Neural progenitor cell (in vitro differentiated cells): ENCODE measurements at regions not wholly inside any gene's neighbourhood (a gene's known extent, or its start where the extent isn't known, plus 50 kb on each side); places are given as distances from the start of the nearest gene placed in this dataset.
"Not testable (repeated sequence)": the region's sequence is repeated elsewhere in the genome, so short reads cannot be mapped to it uniquely, and the experiment has no call there.

Experiments used
- DNase-seq: peaks from one replicate; pipeline ENCODE4 v3.0.0-alpha.2; 2016; ENCODE audit warnings: low spot score
- H2AFZ ChIP-seq: fragments of 200-600 bp; sonication (generic); replicated peaks from 2 replicates; pipeline ENCODE4 v1.6.1; 2016; ENCODE audit warnings: antibody characterized with exemption
- H3F3A ChIP-seq: fragments of 200-600 bp; sonication (generic); 2 replicates; pipeline ENCODE4 v1.6.1; 2016; ENCODE audit warnings: antibody characterized with exemption, low read depth
- H3K27ac ChIP-seq: fragments of 200-600 bp; sonication (generic); 2 replicates; pipeline ENCODE4 v1.5.1; 2016; ENCODE audit warnings: mild to moderate bottlenecking
- H3K27me3 ChIP-seq: fragments of 200-600 bp; sonication (generic); 2 replicates; pipeline ENCODE4 v1.6.1; 2016; ENCODE audit warnings: mild to moderate bottlenecking, moderate library complexity
- H3K36me3 ChIP-seq: fragments of 200-600 bp; sonication (generic); 2 replicates; pipeline ENCODE4 v1.5.1; 2016
- H3K4me1 ChIP-seq: fragments of 200-600 bp; sonication (generic); 2 replicates; pipeline ENCODE4 v1.6.1; 2016; ENCODE audit warnings: mixed run types
- H3K4me2 ChIP-seq: fragments of 200-600 bp; sonication (generic); 2 replicates; pipeline ENCODE4 v1.6.1; 2016
- H3K4me3 ChIP-seq: fragments of 200-600 bp; sonication (generic); 2 replicates; pipeline ENCODE4 v1.5.1; 2016
- H3K79me2 ChIP-seq: fragments of 200-600 bp; sonication (generic); 2 replicates; pipeline ENCODE4 v1.6.1; 2016; ENCODE audit warnings: low read depth
- H3K9ac ChIP-seq: fragments of 200-600 bp; sonication (generic); 2 replicates; pipeline ENCODE4 v1.6.1; 2016
- H3K9me3 ChIP-seq: fragments of 200-600 bp; sonication (generic); 2 replicates; pipeline ENCODE4 v1.5.1; 2016; ENCODE audit warnings: low read depth
- H4K20me1 ChIP-seq: fragments of 200-600 bp; sonication (generic); 2 replicates; pipeline ENCODE4 v1.6.1; 2016; ENCODE audit warnings: low read depth
- H3K27ac Mint-ChIP-seq: 3 replicates; pipeline ENCODE4 v1.8.0; 2021; ENCODE audit warnings: mixed read lengths
- H3K27me3 Mint-ChIP-seq: 2 replicates; pipeline ENCODE4 v1.8.0; 2022; ENCODE audit warnings: low read depth, mild to moderate bottlenecking, inconsistent platforms, moderate library complexity, mixed read lengths; ENCODE audit not compliant: insufficient read depth
- H3K36me3 Mint-ChIP-seq: 3 replicates; pipeline ENCODE4 v1.8.0; 2021; ENCODE audit warnings: mixed read lengths
- H3K4me1 Mint-ChIP-seq: 3 replicates; pipeline ENCODE4 v1.8.0; 2021; ENCODE audit warnings: mixed read lengths
- H3K4me3 Mint-ChIP-seq: 3 replicates; pipeline ENCODE4 v1.8.0; 2021; ENCODE audit warnings: mild to moderate bottlenecking, moderate library complexity, mixed read lengths
- H3K9me3 Mint-ChIP-seq: 3 replicates; pipeline ENCODE4 v1.8.0; 2020; ENCODE audit warnings: mixed read lengths

DNA sequence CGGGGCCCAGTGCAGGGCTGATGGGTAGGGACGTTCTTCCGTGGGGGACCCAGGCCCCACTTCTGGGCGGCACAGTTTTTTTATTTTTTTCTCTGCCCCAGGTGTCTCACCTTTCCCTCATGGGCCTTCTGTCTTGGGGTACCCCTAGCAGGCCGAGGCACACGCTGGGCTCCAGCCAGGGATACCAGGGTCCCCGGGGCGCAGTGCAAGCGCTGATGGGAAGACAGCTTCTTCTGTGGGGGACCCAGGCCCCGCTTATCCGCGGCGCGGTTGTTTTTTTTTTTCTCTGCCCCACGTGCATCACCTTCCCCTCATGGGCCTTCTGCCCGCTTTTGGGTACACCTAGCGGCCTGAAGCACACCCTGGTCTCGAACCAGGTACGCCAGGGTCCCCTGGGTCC, 1481.0 kb upstream of the TPTE start:
- not testable (repeated sequence) for H4K20me1 ChIP-seq, H3K9me3 ChIP-seq, H3K9ac ChIP-seq, H3F3A ChIP-seq, H2AFZ ChIP-seq, H3K4me2 ChIP-seq, H3K4me1 ChIP-seq, H3K4me3 Mint-ChIP-seq, H3K27ac Mint-ChIP-seq, H3K27me3 ChIP-seq, H3K9me3 Mint-ChIP-seq, H3K27me3 Mint-ChIP-seq, H3K79me2 ChIP-seq, H3K36me3 ChIP-seq, H3K36me3 Mint-ChIP-seq, H3K4me1 Mint-ChIP-seq, H3K4me3 ChIP-seq, H3K27ac ChIP-seq, DNase-seq

DNA sequence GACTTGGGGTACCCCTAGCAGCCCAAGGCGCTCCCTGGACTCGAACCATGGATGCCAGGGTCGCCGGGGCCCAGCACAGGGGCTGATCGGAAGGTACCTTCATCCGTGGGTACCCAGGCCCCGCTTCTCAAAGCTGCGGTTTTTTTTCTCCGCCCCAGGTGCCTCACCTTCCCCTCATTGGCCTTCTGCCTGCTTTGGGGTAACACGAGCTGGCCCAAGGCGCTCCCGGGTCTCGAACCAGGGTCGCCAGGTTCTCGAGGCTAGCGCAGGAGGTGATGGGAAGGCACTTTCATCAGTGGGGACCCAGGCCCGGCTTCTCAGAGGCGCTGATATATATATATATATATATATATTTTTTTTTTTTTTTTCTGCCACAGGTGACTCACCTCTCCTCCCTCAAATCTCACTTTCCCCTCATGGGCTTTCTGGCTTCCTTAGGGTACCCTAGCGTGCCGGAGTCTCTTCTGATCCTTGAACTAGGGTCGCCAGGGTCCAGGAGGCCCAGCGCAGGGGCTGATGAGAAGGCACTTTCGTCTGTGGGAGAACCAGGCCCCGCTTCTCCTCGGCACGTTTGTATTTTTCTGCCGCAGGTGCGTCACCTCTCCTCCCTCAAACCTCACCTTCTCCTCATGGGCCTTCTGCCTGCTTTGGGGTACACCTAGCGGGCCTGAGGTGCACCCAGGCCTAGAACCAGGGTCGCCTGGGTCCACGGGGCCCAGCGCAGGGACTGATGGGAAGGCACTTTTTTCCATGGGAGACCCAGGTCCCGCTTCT, 1480.0 kb upstream of the TPTE start:
- H3K4me1 Mint-ChIP-seq, H3K27ac Mint-ChIP-seq: not testable (repeated sequence)

DNA sequence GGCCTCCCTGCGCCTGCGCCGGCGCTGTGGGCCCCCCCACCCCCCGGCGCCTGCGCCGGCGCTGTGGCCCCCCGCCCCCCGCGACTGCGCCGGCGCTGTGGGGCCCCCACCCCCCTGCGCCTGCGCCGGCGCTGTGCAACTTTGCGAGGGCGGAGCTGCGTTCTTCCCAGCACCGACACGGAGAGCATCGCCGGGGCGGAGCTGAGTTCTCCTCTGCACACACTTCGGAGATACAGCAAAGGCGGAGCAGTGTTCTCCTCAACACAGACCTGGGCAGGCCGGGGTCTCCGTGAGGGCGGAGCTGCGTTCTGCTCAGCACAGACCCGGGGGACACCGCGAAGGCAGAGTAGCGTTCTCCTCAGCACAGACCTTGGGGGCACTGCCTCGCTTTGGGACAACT, 1478.3 kb upstream of the TPTE start:
- not testable (repeated sequence) for DNase-seq, H3K4me1 Mint-ChIP-seq, H3F3A ChIP-seq, H3K27ac ChIP-seq, H3K9me3 ChIP-seq, H3K27ac Mint-ChIP-seq, H3K4me2 ChIP-seq, H3K4me3 Mint-ChIP-seq, H4K20me1 ChIP-seq, H2AFZ ChIP-seq, H3K9ac ChIP-seq, H3K9me3 Mint-ChIP-seq, H3K36me3 Mint-ChIP-seq, H3K36me3 ChIP-seq, H3K4me3 ChIP-seq, H3K27me3 Mint-ChIP-seq, H3K27me3 ChIP-seq, H3K4me1 ChIP-seq, H3K79me2 ChIP-seq

More for the DNA sequence above, 1480.0 kb upstream of the TPTE start:
- not testable (repeated sequence) for H3K36me3 Mint-ChIP-seq, H3K4me1 ChIP-seq, H3K4me2 ChIP-seq, H3K27me3 Mint-ChIP-seq, H4K20me1 ChIP-seq, H3K4me3 Mint-ChIP-seq, H3K9me3 ChIP-seq, H3K9me3 Mint-ChIP-seq, H3K36me3 ChIP-seq, H3K9ac ChIP-seq, DNase-seq, H2AFZ ChIP-seq, H3K79me2 ChIP-seq, H3K27ac ChIP-seq, H3K27me3 ChIP-seq, H3K4me3 ChIP-seq, H3F3A ChIP-seq

DNA sequence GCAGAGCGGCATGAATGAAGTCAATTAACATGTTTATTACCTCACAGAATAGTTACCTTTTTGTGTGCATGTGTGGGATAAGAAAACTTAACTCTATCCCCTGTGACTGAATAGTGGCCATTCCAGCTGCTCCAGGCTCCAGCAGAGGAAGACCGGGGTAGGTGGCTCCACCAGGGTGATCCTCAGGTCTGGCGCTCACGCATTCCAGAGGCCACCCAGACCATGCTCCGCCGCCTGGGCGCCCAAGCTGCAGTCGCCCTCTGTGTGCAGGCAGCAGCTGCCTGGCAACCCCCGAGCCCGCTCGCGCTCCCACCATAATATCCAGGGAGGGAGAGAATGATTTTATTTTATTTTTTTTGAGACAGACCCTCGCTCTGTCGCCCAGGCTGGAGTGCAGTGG, 1474.5 kb upstream of the TPTE start:
- not testable (repeated sequence) for H4K20me1 ChIP-seq, H3K36me3 Mint-ChIP-seq, DNase-seq, H3K79me2 ChIP-seq, H3K4me3 ChIP-seq, H3K27ac Mint-ChIP-seq, H2AFZ ChIP-seq, H3K4me1 Mint-ChIP-seq, H3K27ac ChIP-seq, H3K4me3 Mint-ChIP-seq, H3K4me1 ChIP-seq, H3K4me2 ChIP-seq, H3K36me3 ChIP-seq, H3F3A ChIP-seq, H3K27me3 Mint-ChIP-seq, H3K27me3 ChIP-seq, H3K9me3 ChIP-seq, H3K9me3 Mint-ChIP-seq, H3K9ac ChIP-seq

DNA sequence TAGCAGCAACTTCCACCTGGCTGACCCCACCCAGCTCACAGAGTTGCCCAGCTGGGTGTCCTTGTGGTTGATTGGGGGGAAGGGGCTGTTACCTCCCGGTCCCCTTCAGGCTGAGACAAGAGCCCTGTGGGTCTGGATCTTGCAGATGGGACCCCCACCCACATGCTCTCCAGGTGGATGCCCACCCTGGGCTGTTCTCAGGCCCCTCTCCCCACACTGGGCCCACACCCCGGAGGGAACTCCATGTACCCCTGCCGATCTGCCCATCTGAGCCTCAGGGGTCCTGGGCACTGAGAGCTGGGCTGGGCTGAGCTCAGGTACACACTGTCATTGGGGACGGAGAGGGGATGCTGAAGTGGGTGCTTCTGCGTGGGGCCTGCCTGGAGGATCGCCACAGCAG, 1453.9 kb upstream of the TPTE start:
- not testable (repeated sequence) for H3K4me3 ChIP-seq, H3K36me3 Mint-ChIP-seq, H3K27ac ChIP-seq, H3K9ac ChIP-seq, H4K20me1 ChIP-seq, H3K9me3 Mint-ChIP-seq, H2AFZ ChIP-seq, DNase-seq, H3F3A ChIP-seq, H3K9me3 ChIP-seq, H3K79me2 ChIP-seq, H3K27ac Mint-ChIP-seq, H3K4me2 ChIP-seq, H3K27me3 Mint-ChIP-seq, H3K4me1 Mint-ChIP-seq, H3K36me3 ChIP-seq, H3K4me1 ChIP-seq, H3K4me3 Mint-ChIP-seq, H3K27me3 ChIP-seq

DNA sequence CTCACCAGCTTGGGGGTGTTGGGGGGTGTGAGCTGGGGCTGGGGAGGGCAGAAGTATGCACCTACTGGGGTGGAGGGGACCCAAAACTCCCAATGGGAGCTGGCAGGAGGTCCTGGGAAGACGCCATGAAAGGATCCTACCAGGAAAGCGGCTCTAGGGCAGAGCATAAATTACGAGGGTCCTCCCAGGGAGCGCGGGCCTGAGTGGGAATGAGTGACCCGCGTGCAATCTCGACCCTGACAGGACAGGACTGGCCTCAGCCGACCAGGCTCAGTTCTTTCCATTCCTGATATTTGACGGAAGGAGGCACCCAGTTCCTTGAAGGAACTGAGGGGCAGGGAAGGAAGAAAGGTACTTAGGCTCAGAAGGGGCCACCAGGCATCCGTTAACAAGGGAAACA, 1452.8 kb upstream of the TPTE start:
- not testable (repeated sequence) for H3K4me1 Mint-ChIP-seq, H3K4me2 ChIP-seq, H3K27ac ChIP-seq, H3K27me3 Mint-ChIP-seq, H3F3A ChIP-seq, H3K36me3 Mint-ChIP-seq, H3K27ac Mint-ChIP-seq, H3K36me3 ChIP-seq, H3K4me1 ChIP-seq, H2AFZ ChIP-seq, H3K9me3 Mint-ChIP-seq, H3K27me3 ChIP-seq, H3K9ac ChIP-seq, DNase-seq, H4K20me1 ChIP-seq, H3K9me3 ChIP-seq, H3K4me3 ChIP-seq, H3K79me2 ChIP-seq, H3K4me3 Mint-ChIP-seq

DNA sequence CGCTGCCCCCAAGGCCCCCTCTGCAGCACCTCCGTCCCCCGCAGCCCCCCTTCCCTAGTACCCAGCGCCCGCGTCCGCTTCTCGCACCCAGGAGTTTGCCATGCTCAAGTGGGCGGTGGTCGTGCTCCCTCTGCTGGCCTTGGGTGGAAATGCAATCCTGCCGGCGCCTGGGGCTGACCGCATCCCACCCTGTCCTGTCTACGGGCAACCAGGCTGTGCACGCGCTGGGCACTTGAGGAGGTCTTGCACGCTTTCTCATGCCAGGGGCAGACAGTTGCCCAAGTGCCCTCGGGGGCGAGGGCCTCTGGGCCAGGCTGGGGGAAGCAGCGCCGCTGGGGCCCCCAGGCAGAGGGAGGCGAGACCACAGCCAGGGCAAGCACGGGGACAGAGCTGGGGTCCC, 1450.7 kb upstream of the TPTE start:
- H3F3A ChIP-seq, H3K27me3 ChIP-seq, H2AFZ ChIP-seq, H3K4me3 Mint-ChIP-seq, H4K20me1 ChIP-seq, H3K4me3 ChIP-seq, H3K27ac Mint-ChIP-seq, H3K4me2 ChIP-seq, H3K9me3 ChIP-seq, H3K36me3 Mint-ChIP-seq, H3K79me2 ChIP-seq, H3K4me1 ChIP-seq, H3K4me1 Mint-ChIP-seq, H3K36me3 ChIP-seq, DNase-seq, H3K27ac ChIP-seq, H3K27me3 Mint-ChIP-seq, H3K9ac ChIP-seq, H3K9me3 Mint-ChIP-seq: not testable (repeated sequence)

DNA sequence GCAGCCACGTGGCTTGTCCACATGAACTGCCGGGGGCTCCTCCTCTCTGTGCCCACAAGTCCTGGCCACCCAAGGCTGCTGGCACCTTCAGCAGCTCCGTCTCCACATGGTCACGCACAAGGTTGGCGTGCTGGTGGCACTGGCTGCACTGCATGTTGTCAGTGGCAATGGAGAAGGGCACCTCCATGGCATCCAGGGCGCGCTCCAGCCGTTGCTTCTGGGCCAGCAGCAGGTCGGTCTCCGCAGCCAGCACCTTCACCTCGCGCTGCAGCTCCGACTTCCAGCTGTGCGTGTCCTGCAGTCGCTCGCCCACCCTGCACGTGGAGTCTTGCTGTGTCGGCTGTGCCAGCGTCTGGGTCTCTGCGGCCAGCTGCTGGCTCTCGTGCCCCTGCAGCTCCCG, 1448.4 kb upstream of the TPTE start:
- H3K27ac Mint-ChIP-seq, H3K9ac ChIP-seq, H3K4me3 ChIP-seq, H3K4me3 Mint-ChIP-seq, H3K27ac ChIP-seq, H3K4me2 ChIP-seq, H3F3A ChIP-seq, H3K36me3 Mint-ChIP-seq, H3K9me3 ChIP-seq, H3K9me3 Mint-ChIP-seq, H3K36me3 ChIP-seq, H3K79me2 ChIP-seq, H4K20me1 ChIP-seq, H2AFZ ChIP-seq, H3K27me3 Mint-ChIP-seq, H3K4me1 Mint-ChIP-seq, H3K27me3 ChIP-seq, DNase-seq, H3K4me1 ChIP-seq: not testable (repeated sequence)
